ENCODE measurements at regions not wholly inside any gene's neighbourhood (a gene's known extent, or its start where the extent isn't known, plus 50 kb on each side); places are given as distances from the start of the nearest gene placed in this dataset.

DNA sequence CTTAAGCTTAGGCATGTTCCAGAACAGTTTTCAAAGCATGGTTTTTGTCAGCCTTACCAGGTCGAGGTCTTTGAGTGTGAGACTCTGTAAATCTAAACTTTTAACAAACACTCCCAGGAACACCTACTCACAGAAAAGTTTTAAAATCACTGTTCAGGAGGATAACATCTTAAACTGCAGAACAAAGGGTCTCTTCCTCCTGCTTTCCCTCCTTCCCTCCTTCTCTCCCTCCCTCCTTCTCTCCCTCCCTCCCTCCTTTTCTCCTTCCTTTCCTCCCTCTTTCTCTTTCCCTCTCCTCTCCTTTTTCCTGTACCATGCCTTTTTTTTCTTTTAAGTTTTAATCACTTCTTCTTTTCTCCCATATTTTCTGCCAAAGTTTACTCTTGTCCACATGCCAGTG is 153.5 kb upstream of the MAF start:
- TF ChIP-seq CTCF (IDR thresholded peaks at IDR 0.05), result no peak
- no peak for TF ChIP-seq POLR2AphosphoS5 (IDR thresholded peaks at IDR 0.05)

Data from esophagus muscularis mucosa (tissue), 3 donors.